OCI-LY3 (cell line): ENCODE measurements at regions not wholly inside any gene's neighbourhood (a gene's known extent, or its start where the extent isn't known, plus 50 kb on each side); places are given as distances from the start of the nearest gene placed in this dataset.
"Not testable (repeated sequence)": the region's sequence is repeated elsewhere in the genome, so short reads cannot be mapped to it uniquely, and the experiment has no call there.

Experiments used
- H2AFZ ChIP-seq: fragments of 200-600, 300-600 bp; shearing (Covaris generic); 2 replicates; pipeline ENCODE4 v1.6.0; 2014; ENCODE audit warnings: antibody characterized with exemption, low read depth, low read length
- H3K27ac ChIP-seq: fragments of 200-600, 300-600 bp; sonication (generic); 2 replicates; pipeline ENCODE4 v1.5.1; 2014; ENCODE audit warnings: mild to moderate bottlenecking, low read length, moderate library complexity, mixed read lengths
- H3K27me3 ChIP-seq: fragments of 200-600, 300-600 bp; sonication (generic); 2 replicates; pipeline ENCODE4 v1.6.1; 2014; ENCODE audit warnings: low read depth, low read length, mixed read lengths
- H3K36me3 ChIP-seq: fragments of 200-600, 300-600 bp; sonication (generic); replicated peaks from 2 replicates; pipeline ENCODE3; 2014; ENCODE audit warnings: low read depth, low read length, mixed read lengths
- H3K4me1 ChIP-seq: fragments of 300-600, 200-600 bp; sonication (generic); 2 replicates; pipeline ENCODE4 v1.6.1; 2014; ENCODE audit warnings: low read length, mixed read lengths
- H3K4me2 ChIP-seq: fragments of 200-600, 300-600 bp; sonication (generic); 2 replicates; pipeline ENCODE4 v1.6.1; 2014; ENCODE audit warnings: low read length, mixed read lengths
- H3K4me3 ChIP-seq: fragments of 300-600, 200-600 bp; sonication (generic); 2 replicates; pipeline ENCODE4 v1.5.1; 2014; ENCODE audit warnings: antibody characterized with exemption, mild to moderate bottlenecking, low read length, moderate library complexity
- H3K79me2 ChIP-seq: fragments of 300-600, 200-600 bp; shearing (Covaris generic); 2 replicates; pipeline ENCODE4 v1.6.1; 2014; ENCODE audit warnings: mild to moderate bottlenecking, low read length, mixed read lengths
- H3K9ac ChIP-seq: fragments of 300-600, 200-600 bp; shearing (Covaris generic); 2 replicates; pipeline ENCODE4 v1.6.0; 2014; ENCODE audit warnings: mild to moderate bottlenecking, low read length, moderate library complexity
- H3K9me3 ChIP-seq: fragments of 200-600, 300-600 bp; shearing (Covaris generic); 2 replicates; pipeline ENCODE4 v1.6.1; 2014; ENCODE audit warnings: low read length, mixed read lengths; ENCODE audit not compliant: insufficient read depth
- H4K20me1 ChIP-seq: fragments of 200-600, 300-600 bp; sonication (generic); 2 replicates; pipeline ENCODE4 v1.6.1; 2016; ENCODE audit warnings: low read length, mixed read lengths; ENCODE audit not compliant: insufficient read depth
- CTCF ChIP-seq: fragments of 200-600, 300-600 bp; sonication (generic); IDR thresholded peaks from 2 replicates; pipeline ENCODE4 v1.5.1; 2014; ENCODE audit warnings: antibody characterized with exemption, low read length, low read depth
- EZH2phosphoT487 ChIP-seq: fragments of 200-600 bp; shearing (Covaris generic); IDR thresholded peaks from 2 replicates; pipeline ENCODE4 v1.6.1; 2018; ENCODE audit warnings: antibody characterized with exemption, mixed run types, low read depth

- H3K4me3 ChIP-seq, H3K9ac ChIP-seq, H3K4me1 ChIP-seq, H3K9me3 ChIP-seq, H3K79me2 ChIP-seq, H3K36me3 ChIP-seq, H4K20me1 ChIP-seq, H3K27me3 ChIP-seq, H3K4me2 ChIP-seq, H2AFZ ChIP-seq, H3K27ac ChIP-seq: not testable (repeated sequence)
Measured at GRCh38 chr12:131284954-131285904, 331.5 kb downstream of the ADGRD1 start.

- H3K9ac ChIP-seq, H3K4me2 ChIP-seq, H3K4me3 ChIP-seq, H3K4me1 ChIP-seq, H3K79me2 ChIP-seq, H4K20me1 ChIP-seq, H3K27ac ChIP-seq, H3K9me3 ChIP-seq, H3K36me3 ChIP-seq, H3K27me3 ChIP-seq, H2AFZ ChIP-seq: not testable (repeated sequence)
Measured at GRCh38 chr12:131285905-131286295, 332.2 kb downstream of the ADGRD1 start.

- not testable (repeated sequence) for H3K9me3 ChIP-seq, H2AFZ ChIP-seq, H3K9ac ChIP-seq, H3K27me3 ChIP-seq, H3K4me2 ChIP-seq, H3K27ac ChIP-seq, H3K79me2 ChIP-seq, H4K20me1 ChIP-seq, H3K36me3 ChIP-seq, H3K4me3 ChIP-seq, H3K4me1 ChIP-seq
Measured at GRCh38 chr12:131286301-131286700, 332.6 kb downstream of the ADGRD1 start.

GRCh38 chr12:131287015-131287937 is 333.6 kb downstream of the ADGRD1 start:
- Histone ChIP-seq H2AFZ (no peak overlapping the region), H3K79me2 (no peaks in the 10 kb centered on the region), H3K4me3 (no peak overlapping the region), H3K4me2 (no peak overlapping the region), H3K4me1 (no peaks in the 10 kb centered on the region), H3K27me3 (no peaks in the 10 kb centered on the region), H4K20me1 (no peaks in the 10 kb centered on the region), H3K9ac (no peak overlapping the region), H3K9me3 (no peaks in the 10 kb centered on the region), H3K27ac (no peak overlapping the region), H3K36me3 (no peaks in the 10 kb centered on the region)
- TF ChIP-seq CTCF, result no peak
- TF ChIP-seq EZH2phosphoT487, result no peak

GRCh38 chr12:131287938-131288764 is 334.4 kb downstream of the ADGRD1 start:
- no peaks in the 10 kb centered on the region for H3K4me1 ChIP-seq
- no peaks in the 10 kb centered on the region for H3K36me3 ChIP-seq
- no peaks in the 10 kb centered on the region for H4K20me1 ChIP-seq
- TF ChIP-seq CTCF (no peak), EZH2phosphoT487 (no peak)
- no peaks in the 10 kb centered on the region for H3K27me3 ChIP-seq
- no peak overlapping the region for H3K27ac ChIP-seq
- H3K4me2 ChIP-seq, result no peak overlapping the region
- no peak overlapping the region for H3K9ac ChIP-seq
- no peaks in the 10 kb centered on the region for H3K9me3 ChIP-seq
- no peaks in the 10 kb centered on the region for H3K79me2 ChIP-seq
- H2AFZ ChIP-seq, result no peak overlapping the region
- no peak overlapping the region for H3K4me3 ChIP-seq

- H3K9ac ChIP-seq, H2AFZ ChIP-seq, H3K27ac ChIP-seq, H3K4me1 ChIP-seq, H3K9me3 ChIP-seq, H3K4me3 ChIP-seq, H3K79me2 ChIP-seq, H4K20me1 ChIP-seq, H3K36me3 ChIP-seq, H3K4me2 ChIP-seq, H3K27me3 ChIP-seq: not testable (repeated sequence)
Measured at GRCh38 chr12:131288765-131289695, 335.3 kb downstream of the ADGRD1 start.
